ENCODE measurements at regions not wholly inside any gene's neighbourhood (a gene's known extent, or its start where the extent isn't known, plus 50 kb on each side); places are given as distances from the start of the nearest gene placed in this dataset.

DNA sequence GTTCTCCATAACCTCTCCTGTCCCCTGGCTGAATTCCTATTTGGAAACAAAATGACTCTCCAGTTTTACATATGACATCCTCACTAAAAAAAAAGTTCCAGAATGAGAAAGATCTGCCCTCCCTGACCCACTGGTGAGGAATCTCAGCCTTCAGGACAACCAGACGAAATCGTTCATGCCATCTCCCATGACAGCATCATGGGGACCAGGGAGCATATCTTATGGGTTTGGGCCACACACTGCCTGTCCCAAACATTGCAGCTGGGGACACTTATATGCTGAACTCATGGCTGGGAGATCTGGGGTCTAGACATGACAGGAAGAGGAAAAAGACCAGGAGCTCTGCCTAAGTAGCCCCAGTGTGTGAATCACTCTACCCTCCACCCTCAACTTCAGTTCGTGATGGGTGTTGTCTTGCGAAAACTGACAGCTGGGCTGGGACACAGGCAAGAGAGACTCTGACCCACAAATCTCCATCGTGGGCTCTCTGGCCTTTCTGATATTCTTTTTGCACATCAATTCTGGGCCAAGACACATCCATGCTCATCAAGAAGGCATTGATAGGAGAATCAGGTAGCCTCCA lies 102.0 kb downstream of the ZNF280B start:
- DNase-seq (no peak), ATAC-seq (ENCODE audit: low read depth in 2 of 2) (no peak)
- Histone ChIP-seq H3K4me3 (ENCODE audit: low read depth, low read length) (no peak overlapping the region), H3K27me3 (ENCODE audit: control insufficient read depth, insufficient read depth, low read length) (peaks cover 3% of the 10 kb centered on the region), H3K36me3 (ENCODE audit: control insufficient read depth, insufficient read depth, low read length) (no peaks in the 10 kb centered on the region), H3K27ac (ENCODE audit: insufficient read depth, low read length, poor library complexity, severe bottlenecking) (no peak overlapping the region), H3K4me1 (ENCODE audit: control insufficient read depth, insufficient read depth, low read length, poor library complexity, severe bottlenecking) (no peaks in the 10 kb centered on the region), H3K9me3 (ENCODE audit: control insufficient read depth in 2 of 2, low read length in 2 of 2) (no peaks in the 10 kb centered on the region)
- peaks cover 0 to 2% (median 0%) of the 10 kb centered on the region in 7 donors for H3K9me3 Mint-ChIP-seq
- peaks cover 10% of the 10 kb centered on the region for H3K27me3 Mint-ChIP-seq
- no peaks in the 10 kb centered on the region for H3K4me1 Mint-ChIP-seq
- H3K27ac Mint-ChIP-seq: no peak overlapping the region
- no peak overlapping the region for H3K4me3 Mint-ChIP-seq
- H3K36me3 Mint-ChIP-seq: no peaks in the 10 kb centered on the region

DNA sequence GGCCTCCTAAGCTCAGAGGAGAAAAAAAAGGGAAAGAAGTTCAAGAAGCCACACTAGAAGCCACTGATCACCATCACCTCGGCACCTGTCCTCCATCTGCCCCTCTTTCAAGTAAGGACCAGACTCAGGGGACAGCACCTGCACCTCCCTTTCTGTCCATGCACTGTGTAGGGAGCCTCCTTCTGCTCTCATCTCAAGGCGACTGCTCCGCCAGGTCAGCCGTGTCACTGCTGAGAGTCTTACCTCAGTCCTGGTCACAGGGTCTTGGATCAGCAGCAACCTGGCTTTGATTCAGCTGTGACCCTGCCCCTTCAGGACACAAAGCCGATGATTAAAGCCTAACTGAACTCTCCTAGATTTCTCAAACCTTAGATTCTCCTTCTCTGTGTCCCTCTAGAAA lies 101.5 kb downstream of the ZNF280B start:
- Mint-ChIP-seq H3K9me3 (peaks cover 0 to 2% (median 0%) of the 10 kb centered on the region in 7 donors), H3K27me3 (peaks cover 12% of the 10 kb centered on the region), H3K4me1 (no peaks in the 10 kb centered on the region), H3K36me3 (no peaks in the 10 kb centered on the region), H3K4me3 (no peak overlapping the region), H3K27ac (peak overlapping the region in 1 of 3 donors; percentile 7)
- Histone ChIP-seq H3K4me3 (ENCODE audit: low read depth, low read length) (no peak overlapping the region), H3K4me1 (ENCODE audit: control insufficient read depth, insufficient read depth, low read length, poor library complexity, severe bottlenecking) (no peaks in the 10 kb centered on the region), H3K9me3 (ENCODE audit: control insufficient read depth in 2 of 2, low read length in 2 of 2) (no peaks in the 10 kb centered on the region), H3K27me3 (ENCODE audit: control insufficient read depth, insufficient read depth, low read length) (peaks cover 7% of the 10 kb centered on the region), H3K36me3 (ENCODE audit: control insufficient read depth, insufficient read depth, low read length) (no peaks in the 10 kb centered on the region), H3K27ac (ENCODE audit: insufficient read depth, low read length, poor library complexity, severe bottlenecking) (no peak overlapping the region)
- ATAC-seq (ENCODE audit: low read depth in 2 of 2) (no peak), DNase-seq (no peak)

DNA sequence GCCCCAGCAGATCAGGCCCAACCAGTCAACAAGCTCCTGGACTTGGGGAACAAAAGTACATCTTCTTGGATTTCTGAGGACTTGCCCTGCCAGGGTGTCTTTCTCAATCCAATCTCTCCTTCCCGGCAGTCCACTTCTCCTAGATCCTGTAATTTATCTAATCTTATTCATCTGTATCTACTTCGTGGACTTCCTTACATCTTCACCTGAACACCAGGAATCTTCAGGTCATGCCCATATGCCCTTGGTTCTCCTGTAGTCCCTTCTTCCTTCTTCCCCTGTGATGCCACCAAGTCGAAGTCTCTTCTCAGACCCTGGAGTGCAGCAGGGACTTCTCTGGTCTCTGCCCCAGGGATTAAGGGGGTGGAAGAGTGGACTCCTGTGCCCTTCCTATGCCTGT lies 100.3 kb downstream of the ZNF280B start:
- ATAC-seq (ENCODE audit: low read depth in 2 of 2) (no peak), DNase-seq (no peak)
- Histone ChIP-seq H3K9me3 (ENCODE audit: control insufficient read depth in 2 of 2, low read length in 2 of 2) (no peaks in the 10 kb centered on the region), H3K27me3 (ENCODE audit: control insufficient read depth, insufficient read depth, low read length) (peaks cover 13% of the 10 kb centered on the region), H3K36me3 (ENCODE audit: control insufficient read depth, insufficient read depth, low read length) (no peaks in the 10 kb centered on the region), H3K4me1 (ENCODE audit: control insufficient read depth, insufficient read depth, low read length, poor library complexity, severe bottlenecking) (no peaks in the 10 kb centered on the region), H3K27ac (ENCODE audit: insufficient read depth, low read length, poor library complexity, severe bottlenecking) (no peak overlapping the region), H3K4me3 (ENCODE audit: low read depth, low read length) (no peak overlapping the region)
- Mint-ChIP-seq H3K4me3 (no peak overlapping the region), H3K27ac (no peak overlapping the region), H3K36me3 (no peaks in the 10 kb centered on the region), H3K9me3 (peaks cover 0 to 2% (median 0%) of the 10 kb centered on the region in 7 donors), H3K27me3 (peaks cover 22% of the 10 kb centered on the region), H3K4me1 (no peaks in the 10 kb centered on the region)

DNA sequence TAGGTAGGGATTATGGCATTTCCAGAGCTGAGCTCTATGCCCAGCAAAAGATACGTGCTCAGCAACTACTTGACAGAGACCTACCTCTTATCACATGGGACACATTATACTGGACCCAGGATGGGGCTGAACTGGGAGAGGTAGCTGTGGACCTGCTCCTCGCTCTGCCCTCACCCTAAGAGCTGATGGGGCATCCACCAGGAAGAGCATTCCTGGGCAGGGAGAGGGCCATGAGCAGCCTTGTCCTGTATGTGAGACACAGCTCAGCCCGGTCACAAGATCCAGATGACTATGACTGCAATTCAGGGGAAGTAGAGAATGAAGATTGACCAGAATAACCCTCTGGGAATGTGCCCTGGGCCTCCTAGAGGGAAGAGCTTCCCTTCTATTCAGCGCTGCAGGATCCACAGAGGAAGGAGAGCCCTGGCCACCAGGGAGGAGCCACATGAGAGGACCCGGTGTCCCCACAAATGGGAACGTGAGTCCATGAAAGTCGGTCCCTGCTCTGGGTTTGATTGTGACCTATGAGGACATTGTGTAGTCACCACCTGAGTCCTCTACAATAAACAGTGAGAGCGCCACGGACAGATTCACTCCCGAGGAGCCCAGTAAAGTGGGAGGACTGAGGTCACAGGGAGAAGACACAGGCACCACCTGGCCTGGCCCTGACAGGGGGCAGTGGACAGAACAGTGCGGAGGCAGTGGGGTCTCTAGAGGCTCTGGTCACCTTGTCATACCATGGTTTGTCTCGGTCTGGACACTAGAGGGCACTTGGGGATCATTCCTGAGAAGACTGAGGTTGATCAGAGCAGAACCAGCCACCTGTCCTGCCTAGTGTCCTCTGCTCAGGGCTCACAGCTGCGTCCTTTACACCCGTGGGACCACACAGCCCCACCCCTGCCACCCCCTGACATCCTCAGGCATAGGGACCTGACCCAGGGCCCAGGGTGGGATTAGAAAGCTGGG lies 99.5 kb downstream of the ZNF280B start:
- peaks cover 13% of the 10 kb centered on the region for H3K27me3 ChIP-seq (ENCODE audit: control insufficient read depth, insufficient read depth, low read length)
- peaks cover 0 to 2% (median 0%) of the 10 kb centered on the region in 7 donors for H3K9me3 Mint-ChIP-seq
- H3K27ac Mint-ChIP-seq: peak overlapping the region in 1 of 3 donors; percentile 14
- ATAC-seq (ENCODE audit: low read depth in 2 of 2): peak in 1 of 2 donors; percentile 31
- no peak overlapping the region for H3K4me3 Mint-ChIP-seq
- no peaks in the 10 kb centered on the region for H3K36me3 Mint-ChIP-seq
- no peaks in the 10 kb centered on the region for H3K4me1 Mint-ChIP-seq
- H3K27me3 Mint-ChIP-seq: peaks cover 25% of the 10 kb centered on the region
- H3K36me3 ChIP-seq (ENCODE audit: control insufficient read depth, insufficient read depth, low read length): no peaks in the 10 kb centered on the region
- no peaks in the 10 kb centered on the region for H3K9me3 ChIP-seq (ENCODE audit: control insufficient read depth in 2 of 2, low read length in 2 of 2)
- DNase-seq: no peak
- H3K4me3 ChIP-seq (ENCODE audit: low read depth, low read length): no peak overlapping the region
- no peaks in the 10 kb centered on the region for H3K4me1 ChIP-seq (ENCODE audit: control insufficient read depth, insufficient read depth, low read length, poor library complexity, severe bottlenecking)
- H3K27ac ChIP-seq (ENCODE audit: insufficient read depth, low read length, poor library complexity, severe bottlenecking): no peak overlapping the region

DNA sequence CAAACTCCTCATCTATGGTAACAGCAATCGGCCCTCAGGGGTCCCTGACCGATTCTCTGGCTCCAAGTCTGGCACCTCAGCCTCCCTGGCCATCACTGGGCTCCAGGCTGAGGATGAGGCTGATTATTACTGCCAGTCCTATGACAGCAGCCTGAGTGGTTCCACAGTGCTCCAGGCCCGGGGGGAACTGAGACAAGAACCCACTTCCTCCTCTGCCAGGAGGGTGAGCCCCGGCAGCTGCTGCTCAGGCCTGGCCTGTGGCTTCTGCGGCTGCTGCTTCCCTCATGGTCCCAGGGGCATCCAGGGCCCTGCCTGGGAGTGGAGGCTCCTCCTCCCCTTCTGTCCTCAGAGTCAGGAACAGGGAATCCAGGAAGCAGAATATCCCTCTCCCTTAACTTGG lies 98.4 kb downstream of the ZNF280B start:
- H3K27me3 ChIP-seq (ENCODE audit: control insufficient read depth, insufficient read depth, low read length): peaks cover 16% of the 10 kb centered on the region
- H3K9me3 ChIP-seq (ENCODE audit: control insufficient read depth in 2 of 2, low read length in 2 of 2): no peaks in the 10 kb centered on the region
- Mint-ChIP-seq H3K36me3 (no peaks in the 10 kb centered on the region), H3K4me1 (no peaks in the 10 kb centered on the region), H3K9me3 (peaks cover 0 to 3% (median 0%) of the 10 kb centered on the region in 7 donors), H3K4me3 (no peak overlapping the region), H3K27ac (no peak overlapping the region), H3K27me3 (peaks cover 30% of the 10 kb centered on the region)
- DNase-seq (no peak), ATAC-seq (ENCODE audit: low read depth in 2 of 2) (peak; percentile 46 to 53)
- H3K36me3 ChIP-seq (ENCODE audit: control insufficient read depth, insufficient read depth, low read length): no peaks in the 10 kb centered on the region
- H3K4me1 ChIP-seq (ENCODE audit: control insufficient read depth, insufficient read depth, low read length, poor library complexity, severe bottlenecking): no peaks in the 10 kb centered on the region
- H3K27ac ChIP-seq (ENCODE audit: insufficient read depth, low read length, poor library complexity, severe bottlenecking): no peak overlapping the region
- no peak overlapping the region for H3K4me3 ChIP-seq (ENCODE audit: low read depth, low read length)

DNA sequence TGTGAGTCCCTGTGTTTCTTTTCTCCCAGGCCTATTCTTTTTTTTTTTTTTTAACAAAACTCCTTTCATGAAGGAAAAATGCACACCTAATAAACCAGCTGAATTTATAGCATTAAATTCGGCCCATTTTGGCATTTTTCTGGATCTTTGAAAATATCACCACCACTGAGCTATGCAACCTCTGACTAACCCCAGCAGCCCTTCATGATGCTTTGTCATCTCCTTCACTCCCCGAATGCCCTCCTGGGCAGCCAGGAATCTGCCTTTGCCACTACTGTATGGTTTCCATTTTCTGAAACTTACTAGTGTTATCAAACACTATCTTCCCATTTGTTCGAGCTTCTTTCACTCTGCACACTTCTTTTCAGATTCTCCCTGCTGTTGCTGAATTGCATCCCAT lies 97.9 kb downstream of the ZNF280B start:
- H3K36me3 ChIP-seq (ENCODE audit: control insufficient read depth, insufficient read depth, low read length): no peaks in the 10 kb centered on the region
- no peak overlapping the region for H3K4me3 Mint-ChIP-seq
- no peak for DNase-seq
- no peaks in the 10 kb centered on the region for H3K4me1 Mint-ChIP-seq
- no peak overlapping the region for H3K4me3 ChIP-seq (ENCODE audit: low read depth, low read length)
- H3K36me3 Mint-ChIP-seq: no peaks in the 10 kb centered on the region
- no peak overlapping the region for H3K27ac ChIP-seq (ENCODE audit: insufficient read depth, low read length, poor library complexity, severe bottlenecking)
- no peak overlapping the region for H3K27ac Mint-ChIP-seq
- peaks cover 0 to 3% (median 0%) of the 10 kb centered on the region in 7 donors for H3K9me3 Mint-ChIP-seq
- no peaks in the 10 kb centered on the region for H3K4me1 ChIP-seq (ENCODE audit: control insufficient read depth, insufficient read depth, low read length, poor library complexity, severe bottlenecking)
- H3K9me3 ChIP-seq (ENCODE audit: control insufficient read depth in 2 of 2, low read length in 2 of 2): no peaks in the 10 kb centered on the region
- H3K27me3 Mint-ChIP-seq: peaks cover 30% of the 10 kb centered on the region
- ATAC-seq (ENCODE audit: low read depth in 2 of 2): no peak
- H3K27me3 ChIP-seq (ENCODE audit: control insufficient read depth, insufficient read depth, low read length): peaks cover 18% of the 10 kb centered on the region

DNA sequence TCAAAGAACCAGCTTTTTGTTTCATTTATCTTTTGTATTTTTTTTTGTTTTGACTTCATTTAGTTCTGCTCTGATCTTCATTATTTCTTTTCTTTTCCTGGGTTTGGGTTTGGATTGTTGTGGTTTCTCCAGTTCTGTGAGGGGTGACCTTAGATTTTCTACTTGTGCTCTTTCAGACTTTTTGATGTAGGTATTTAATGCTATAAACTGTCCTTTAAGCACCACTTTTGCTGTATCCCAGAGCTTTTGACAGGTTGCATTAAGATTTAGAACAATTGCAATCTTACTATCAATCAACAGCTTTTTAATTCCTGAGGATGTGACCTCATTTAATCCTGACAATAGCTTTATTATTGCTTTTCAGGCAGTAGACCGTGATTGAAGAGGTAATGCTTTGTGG lies 94.3 kb downstream of the ZNF280B start:
- Mint-ChIP-seq H3K9me3 (peaks cover 0 to 3% (median 0%) of the 10 kb centered on the region in 7 donors), H3K27ac (no peak overlapping the region), H3K27me3 (peaks cover 27% of the 10 kb centered on the region), H3K4me3 (no peak overlapping the region), H3K36me3 (no peaks in the 10 kb centered on the region), H3K4me1 (no peaks in the 10 kb centered on the region)
- peaks cover 15% of the 10 kb centered on the region for H3K27me3 ChIP-seq (ENCODE audit: control insufficient read depth, insufficient read depth, low read length)
- no peak overlapping the region for H3K27ac ChIP-seq (ENCODE audit: insufficient read depth, low read length, poor library complexity, severe bottlenecking)
- no peak for DNase-seq
- no peak for ATAC-seq (ENCODE audit: low read depth in 2 of 2)
- H3K36me3 ChIP-seq (ENCODE audit: control insufficient read depth, insufficient read depth, low read length): no peaks in the 10 kb centered on the region
- no peak overlapping the region for H3K4me3 ChIP-seq (ENCODE audit: low read depth, low read length)
- H3K4me1 ChIP-seq (ENCODE audit: control insufficient read depth, insufficient read depth, low read length, poor library complexity, severe bottlenecking): no peaks in the 10 kb centered on the region
- no peaks in the 10 kb centered on the region for H3K9me3 ChIP-seq (ENCODE audit: control insufficient read depth in 2 of 2, low read length in 2 of 2)
